Pancreas (tissue), 10 donors: ENCODE measurements at regions not wholly inside any gene's neighbourhood (a gene's known extent, or its start where the extent isn't known, plus 50 kb on each side); places are given as distances from the start of the nearest gene placed in this dataset.
"Not testable (repeated sequence)": the region's sequence is repeated elsewhere in the genome, so short reads cannot be mapped to it uniquely, and the experiment has no call there.

Experiments used
- ATAC-seq, 4 donors: fragments of 200-7000 bp; cut with Tn5 transposase; one replicate each; pipeline versions ENCODE4 v1.8.0 to v1.9.1; 2020; ENCODE audit warnings: mild to moderate bottlenecking in 4 of 4, moderate library complexity in 4 of 4
- DNase-seq, 6 donors: peaks; one replicate each; pipeline ENCODE4 v3.0.0-alpha.2; 2020
- FAIRE-seq: peaks from 2 replicates; lab custom pipeline; 2012; peaks lifted over from hg19 to GRCh38; lab: Jason Lieb, UNC
- H3K27ac ChIP-seq, 4 donors: fragments of 200-600 bp; sonication (generic); 1 replicate in 3 of 4; 2 replicates in 1 of 4; pipeline versions ENCODE4 v1.5.0 to v1.8.0; 2020
- H3K27me3 ChIP-seq, 4 donors: fragments of 200-600 bp; one replicate each; pipeline ENCODE4 v1.8.0; 2021
- H3K36me3 ChIP-seq, 3 donors: fragments of 200-600 bp; sonication (generic) in 1 of 3; one replicate each; pipeline versions ENCODE4 v1.5.0 to v1.8.0; 2020 to 2021
- H3K4me1 ChIP-seq, 3 donors: fragments of 200-600 bp; one replicate each; pipeline ENCODE4 v1.8.0; 2021
- H3K4me3 ChIP-seq, 4 donors: fragments of 200-600 bp; sonication (generic) in 2 of 4; one replicate each; pipeline versions ENCODE4 v1.5.0 to v1.8.0; 2020 to 2021
- H3K9me3 ChIP-seq, 4 donors: fragments of 200-600 bp; one replicate each; pipeline ENCODE4 v1.8.0; 2021
- CTCF ChIP-seq, 4 donors: fragments of 200-600 bp; sonication (generic) in 3 of 4; IDR thresholded peaks; one replicate each; pipeline versions ENCODE4 v1.5.0 to v1.8.0; 2021; ENCODE audit warnings: antibody characterized with exemption in 4 of 4
- WGBS, 2 donors: extraction: QIAGEN DNeasy Blood & Tissue Kit; methylation state at CpG; one replicate each; pipeline ENCODE4 v1.1.7; 2013; 5-methylcytosine and 5-hydroxymethylcytosine counted together
- intact Hi-C, 3 donors: fragments of 100-400 bp; cut with DNase I; formaldehyde crosslinking; loops; one replicate each; pipeline versions ENCODE4 v1.11.1 to v1.14.2; 2022
- donor health status: healthy with polysubstance abuse.
- donor health status: DM: no; HTN: no; CAD: no; lungs with moderate emphysema.
- donor health status: DM: no; HTN: no; CAD: no.
- donor health status: control.
- donor health status: control.
- donor health status: Bipolar disorder and iron deficiency.
- donor health status: DM: yes; HTN: yes; CAD: no.
- donor health status: DM: no; HTN: no; CAD: no.
- donor health status: DM: no; HTN: no; CAD: no.
- donor health status: DM: yes; HTN: yes; CAD: no.

GRCh38 chr18:9048808-9049494 lies 53.5 kb upstream of the NDUFV2 start:
- intact Hi-C loops, result no loop called here
- ATAC-seq, result no peak
- Histone ChIP-seq H3K27ac (no peak overlapping the region), H3K36me3 (no peaks in the 10 kb centered on the region), H3K4me3 (no peak overlapping the region), H3K27me3 (no peaks in the 10 kb centered on the region), H3K9me3 (no peaks in the 10 kb centered on the region), H3K4me1 (no peaks in the 10 kb centered on the region)
- 66 to 79% methylated on average over 3 of the region's 3 CpGs for WGBS, 2 donors
- no peak for FAIRE-seq
- no peak for TF ChIP-seq CTCF (IDR thresholded peaks at IDR 0.05)
- no peak for DNase-seq

DNA sequence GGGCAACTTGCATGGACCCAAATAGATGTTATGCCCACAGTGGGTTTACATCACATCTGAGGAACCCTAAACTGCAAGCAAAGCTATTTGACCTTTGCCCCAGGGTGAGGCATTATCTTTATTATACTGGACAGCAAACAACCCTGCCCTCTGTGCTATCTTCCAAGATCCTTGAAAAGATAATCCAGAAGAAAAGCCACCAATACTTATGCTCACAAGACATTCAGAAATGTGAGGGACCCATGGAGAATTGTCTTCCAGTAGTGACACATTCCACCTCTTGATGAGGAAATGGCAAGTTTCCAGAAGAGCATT lies 53.0 kb upstream of the NDUFV2 start:
- FAIRE-seq, result no peak
- intact Hi-C loops, result no loop called here
- no peak overlapping the region for H3K4me3 ChIP-seq

GRCh38 chr18:9050628-9051284 lies 51.7 kb upstream of the NDUFV2 start:
- FAIRE-seq, ATAC-seq, DNase-seq, intact Hi-C loops, H3K36me3 ChIP-seq, H3K27ac ChIP-seq, H3K9me3 ChIP-seq, H3K4me3 ChIP-seq, H3K27me3 ChIP-seq, H3K4me1 ChIP-seq: not testable (repeated sequence)
- 90 to 96% methylated on average over 1 of the region's 1 CpG for WGBS, 2 donors

More for the DNA sequence above, 53.0 kb upstream of the NDUFV2 start:
- no peak for DNase-seq
- H3K36me3 ChIP-seq, result no peaks in the 10 kb centered on the region
- ATAC-seq, result no peak
- no peaks in the 10 kb centered on the region for H3K27me3 ChIP-seq
- no peak overlapping the region for H3K27ac ChIP-seq
- H3K4me1 ChIP-seq, result no peaks in the 10 kb centered on the region
- no peaks in the 10 kb centered on the region for H3K9me3 ChIP-seq
- no peak for TF ChIP-seq CTCF (IDR thresholded peaks at IDR 0.05)
